ENCODE measurements at regions not wholly inside any gene's neighbourhood (a gene's known extent, or its start where the extent isn't known, plus 50 kb on each side); places are given as distances from the start of the nearest gene placed in this dataset.

DNA sequence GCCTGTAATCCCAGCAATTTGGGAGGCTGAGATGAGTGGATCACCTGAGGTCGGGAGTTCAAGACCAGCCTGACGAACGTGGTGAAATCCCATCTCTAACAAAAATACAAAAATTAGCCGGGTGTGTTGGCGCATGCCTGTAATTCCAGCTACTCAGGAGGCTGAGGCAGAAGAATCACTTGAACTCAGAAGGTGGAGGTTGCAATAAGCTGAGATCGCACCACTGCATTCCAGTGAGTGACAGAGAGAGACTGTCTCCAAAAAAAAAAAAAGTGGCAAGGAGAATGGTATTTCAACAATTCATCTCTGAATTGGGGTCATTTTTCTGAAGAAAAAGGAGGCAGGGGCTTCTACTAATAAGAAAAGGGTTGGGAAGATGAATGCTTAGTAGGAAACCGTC, 111.5 kb upstream of the NHSL1 start:
- Histone ChIP-seq H3K27me3 (replicated peaks; ENCODE audit: insufficient read depth) (no peaks in the 10 kb centered on the region), H3K4me1 (replicated peaks) (no peaks in the 10 kb centered on the region), H3K27ac (no peak overlapping the region), H3K36me3 (no peaks in the 10 kb centered on the region), H3K9me3 (no peaks in the 10 kb centered on the region), H3K4me3 (no peak overlapping the region)
- no peak for TF ChIP-seq POLR2AphosphoS5 (IDR thresholded peaks at IDR 0.05)
- TF ChIP-seq, protein P1, sequence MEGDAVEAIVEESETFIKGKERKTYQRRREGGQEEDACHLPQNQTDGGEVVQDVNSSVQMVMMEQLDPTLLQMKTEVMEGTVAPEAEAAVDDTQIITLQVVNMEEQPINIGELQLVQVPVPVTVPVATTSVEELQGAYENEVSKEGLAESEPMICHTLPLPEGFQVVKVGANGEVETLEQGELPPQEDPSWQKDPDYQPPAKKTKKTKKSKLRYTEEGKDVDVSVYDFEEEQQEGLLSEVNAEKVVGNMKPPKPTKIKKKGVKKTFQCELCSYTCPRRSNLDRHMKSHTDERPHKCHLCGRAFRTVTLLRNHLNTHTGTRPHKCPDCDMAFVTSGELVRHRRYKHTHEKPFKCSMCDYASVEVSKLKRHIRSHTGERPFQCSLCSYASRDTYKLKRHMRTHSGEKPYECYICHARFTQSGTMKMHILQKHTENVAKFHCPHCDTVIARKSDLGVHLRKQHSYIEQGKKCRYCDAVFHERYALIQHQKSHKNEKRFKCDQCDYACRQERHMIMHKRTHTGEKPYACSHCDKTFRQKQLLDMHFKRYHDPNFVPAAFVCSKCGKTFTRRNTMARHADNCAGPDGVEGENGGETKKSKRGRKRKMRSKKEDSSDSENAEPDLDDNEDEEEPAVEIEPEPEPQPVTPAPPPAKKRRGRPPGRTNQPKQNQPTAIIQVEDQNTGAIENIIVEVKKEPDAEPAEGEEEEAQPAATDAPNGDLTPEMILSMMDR (IDR thresholded peaks at IDR 0.05) = no peak
- TF ChIP-seq POLR2A (IDR thresholded peaks at IDR 0.05) = no peak
- DNase-seq (ENCODE audit: low spot score) = no peak
- intact Hi-C loops (cut with DNase I) = no loop called here
- 81% methylated on average over 7 of the region's 7 CpGs for WGBS

DNA sequence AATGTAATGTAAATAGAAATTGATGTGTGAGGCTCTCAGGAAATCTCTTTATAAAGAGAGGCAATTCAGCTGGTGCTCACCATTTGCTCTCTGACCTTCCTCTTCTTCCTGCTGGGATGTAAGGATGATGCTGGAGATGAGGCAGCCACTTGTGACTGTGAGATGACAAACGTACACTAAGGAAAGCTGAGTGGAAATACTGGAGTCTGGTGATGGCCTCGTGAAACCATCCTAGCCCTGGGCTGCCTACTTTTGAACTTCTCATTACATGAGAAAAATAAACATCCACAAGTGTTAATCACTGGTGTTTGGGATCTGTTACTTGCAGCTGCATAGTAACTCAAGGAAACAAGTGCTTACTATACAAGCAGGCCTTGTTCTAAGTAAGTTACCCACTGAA, 114.9 kb upstream of the NHSL1 start:
- no peak overlapping the region for H3K4me3 ChIP-seq
- no peak overlapping the region for H3K27ac ChIP-seq
- DNase-seq (ENCODE audit: low spot score) = no peak
- 73% methylated on average over 2 of the region's 2 CpGs for WGBS
- H3K4me1 ChIP-seq (replicated peaks) = no peaks in the 10 kb centered on the region
- TF ChIP-seq POLR2A (IDR thresholded peaks at IDR 0.05) = no peak
- TF ChIP-seq POLR2AphosphoS5 (IDR thresholded peaks at IDR 0.05) = no peak
- TF ChIP-seq, protein P1 (IDR thresholded peaks at IDR 0.05) = no peak
- no peaks in the 10 kb centered on the region for H3K27me3 ChIP-seq (replicated peaks; ENCODE audit: insufficient read depth)
- H3K9me3 ChIP-seq = no peaks in the 10 kb centered on the region
- intact Hi-C loops (cut with DNase I) = no loop called here
- H3K36me3 ChIP-seq = no peaks in the 10 kb centered on the region

DNA sequence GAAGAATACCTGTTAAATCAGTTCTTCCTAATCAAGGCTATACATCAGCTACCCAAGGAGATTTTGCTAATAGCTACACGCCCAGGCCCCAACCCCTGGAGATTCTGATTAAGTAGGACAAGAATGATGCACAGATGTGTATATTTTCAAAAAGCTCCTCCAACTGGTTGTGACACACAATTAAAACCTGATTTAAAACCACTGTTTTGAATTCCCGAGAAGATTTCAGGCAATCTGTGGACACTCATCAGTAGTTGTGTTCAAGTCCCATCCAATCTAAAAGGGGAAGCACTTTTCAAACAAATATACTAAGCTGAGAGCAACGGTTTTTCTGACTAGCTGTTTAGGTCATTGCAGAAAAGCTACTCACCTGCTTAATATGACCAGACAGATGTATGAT, 118.9 kb upstream of the NHSL1 start:
- intact Hi-C loops (cut with DNase I) = no loop called here
- no peaks in the 10 kb centered on the region for H3K9me3 ChIP-seq
- WGBS = 73% methylated on average over 3 of the region's 3 CpGs
- H3K36me3 ChIP-seq = no peaks in the 10 kb centered on the region
- DNase-seq (ENCODE audit: low spot score) = no peak
- H3K27ac ChIP-seq = no peak overlapping the region
- H3K27me3 ChIP-seq (replicated peaks; ENCODE audit: insufficient read depth) = no peaks in the 10 kb centered on the region
- H3K4me1 ChIP-seq (replicated peaks) = no peaks in the 10 kb centered on the region
- TF ChIP-seq, protein P1 (IDR thresholded peaks at IDR 0.05) = no peak
- TF ChIP-seq POLR2A (IDR thresholded peaks at IDR 0.05) = no peak
- H3K4me3 ChIP-seq = no peak overlapping the region

DNA sequence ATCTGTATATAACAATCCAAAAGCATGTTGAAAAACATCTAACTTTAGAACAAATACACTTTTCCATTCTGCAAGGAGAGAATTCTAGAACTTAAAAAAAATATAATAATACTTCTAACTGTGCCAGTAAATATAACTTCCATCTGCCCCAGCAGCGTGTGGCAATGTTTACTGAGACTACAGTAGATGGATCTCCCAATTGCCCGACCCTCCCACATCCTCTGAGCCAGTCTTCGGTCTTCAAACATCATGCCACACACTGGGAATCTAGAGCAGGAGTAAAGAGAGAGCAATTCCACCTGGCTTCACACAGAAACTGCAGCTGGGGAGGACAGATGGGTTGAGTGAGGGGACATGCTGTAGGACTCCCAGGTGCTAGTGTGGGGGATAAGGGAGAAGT, 121.3 kb upstream of the NHSL1 start:
- no peak overlapping the region for H3K4me3 ChIP-seq
- DNase-seq (ENCODE audit: low spot score) = no peak
- TF ChIP-seq, protein P1 (IDR thresholded peaks at IDR 0.05) = no peak
- TF ChIP-seq POLR2A (IDR thresholded peaks at IDR 0.05) = no peak
- TF ChIP-seq POLR2AphosphoS5 (IDR thresholded peaks at IDR 0.05) = no peak
- no peaks in the 10 kb centered on the region for H3K4me1 ChIP-seq (replicated peaks)
- H3K36me3 ChIP-seq = no peaks in the 10 kb centered on the region
- no peak overlapping the region for H3K27ac ChIP-seq
- H3K9me3 ChIP-seq = no peaks in the 10 kb centered on the region
- WGBS = 58% methylated on average over 3 of the region's 3 CpGs
- intact Hi-C loops (cut with DNase I) = no loop called here
- no peaks in the 10 kb centered on the region for H3K27me3 ChIP-seq (replicated peaks; ENCODE audit: insufficient read depth)

DNA sequence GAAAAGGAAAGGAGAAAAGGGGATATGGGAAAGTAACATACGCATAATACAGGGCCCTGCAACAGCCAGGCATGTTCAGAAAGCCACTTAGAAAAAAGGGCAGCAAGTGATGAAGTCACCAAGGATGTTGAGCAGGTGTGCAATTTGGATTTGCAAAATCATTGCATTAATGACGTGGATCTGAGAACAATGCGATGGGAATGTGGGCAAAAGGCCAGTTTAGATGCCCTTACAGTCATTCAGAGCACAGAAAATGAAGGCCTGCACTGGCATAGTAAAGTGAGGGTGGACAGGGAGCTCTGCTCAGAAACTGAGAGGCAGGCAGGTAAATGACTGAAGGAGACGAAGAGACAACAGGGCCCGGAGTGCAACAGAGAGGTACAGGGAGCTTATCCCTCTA, 123.7 kb upstream of the NHSL1 start:
- WGBS = 87% methylated on average over 5 of the region's 5 CpGs
- Histone ChIP-seq H3K4me3 (no peak overlapping the region), H3K27me3 (replicated peaks; ENCODE audit: insufficient read depth) (no peaks in the 10 kb centered on the region), H3K36me3 (no peaks in the 10 kb centered on the region), H3K4me1 (replicated peaks) (no peaks in the 10 kb centered on the region), H3K9me3 (no peaks in the 10 kb centered on the region), H3K27ac (no peak overlapping the region)
- TF ChIP-seq, protein P1 (IDR thresholded peaks at IDR 0.05) = no peak
- TF ChIP-seq POLR2AphosphoS5 (IDR thresholded peaks at IDR 0.05) (no peak), POLR2A (IDR thresholded peaks at IDR 0.05) (no peak)
- DNase-seq (ENCODE audit: low spot score) = no peak
- intact Hi-C loops (cut with DNase I) = no loop called here
